ENCODE measurements at regions not wholly inside any gene's neighbourhood (a gene's known extent, or its start where the extent isn't known, plus 50 kb on each side); places are given as distances from the start of the nearest gene placed in this dataset.

GRCh38 chr12:84131076-84131475 lies 781.5 kb downstream of the SLC6A15 start:
- no peak overlapping the region for H4K8ac ChIP-seq (ENCODE audit: extremely low read depth, insufficient read depth, low read length)
- H3K79me2 ChIP-seq (ENCODE audit: control insufficient read depth in 1 of 2, insufficient read depth in 2 of 2, low read length in 2 of 2) = no peaks in the 10 kb centered on the region
- H3K9ac ChIP-seq (replicated peaks in 1 of 4; ENCODE audit: extremely low read depth in 1 of 4, low read depth in 3 of 4, low read length in 3 of 4) = no peak overlapping the region
- H2BK120ac ChIP-seq (replicated peaks; ENCODE audit: low read depth, low read length) = no peak overlapping the region
- FAIRE-seq (no peak), DNase-seq (ENCODE audit: low read depth in 1 of 2, low spot score in 2 of 2) (no peak)
- no peak overlapping the region for H3K4me2 ChIP-seq (ENCODE audit: insufficient read depth in 1 of 2, low read depth in 2 of 2, low read length in 2 of 2)
- no peak overlapping the region for H3K23ac ChIP-seq (ENCODE audit: insufficient read length)
- no peak overlapping the region for H3K14ac ChIP-seq (ENCODE audit: insufficient read length)
- no peak overlapping the region for H2BK20ac ChIP-seq (ENCODE audit: low read length)
- no peak overlapping the region for H4K5ac ChIP-seq (ENCODE audit: insufficient read length, low read depth, low read length)
- no peaks in the 10 kb centered on the region for H3K36me3 ChIP-seq (ENCODE audit: control insufficient read depth in 2 of 4, insufficient read depth in 4 of 4, low read length in 3 of 4)
- CTCF ChIA-PET (ENCODE audit: partially characterized antibody) = no interaction called here
- no peaks in the 10 kb centered on the region for H3K23me2 ChIP-seq (ENCODE audit: low read depth, low read length)
- no peaks in the 10 kb centered on the region for H3K79me1 ChIP-seq (ENCODE audit: low read depth, low read length)
- POLR2A ChIA-PET (ENCODE audit: partially characterized antibody) = no interaction called here
- WGBS, 2 experiments (ENCODE audit: extremely low coverage in 1 of 2, insufficient coverage in 1 of 2, insufficient read length in 1 of 2, insufficient replicate concordance in 2 of 2, low coverage in 1 of 2, low lambda C conversion rate in 2 of 2, missing lambda C conversion rate in 1 of 2) = 89% methylated on average over 2 of the region's 2 CpGs; no CpG with 5 or more reads in 1 of the 2 experiments
- peaks cover 0 to 1% of the 10 kb centered on the region in 2 experiments for H4K20me1 ChIP-seq (replicated peaks in 1 of 2; ENCODE audit: control insufficient read depth in 1 of 2, insufficient read depth in 2 of 2, low read length in 2 of 2)
- no peak overlapping the region for H2BK15ac ChIP-seq (ENCODE audit: low read length)
- H3K56ac ChIP-seq (replicated peaks; ENCODE audit: insufficient read length, low read depth, low read length) = no peak overlapping the region
- H3K9me3 ChIP-seq (ENCODE audit: insufficient read depth in 2 of 2, low read depth in 1 of 2, low read length in 1 of 2) = no peaks in the 10 kb centered on the region; a peak in 1 of 4 replicates
- no peak for TF ChIP-seq POU5F1 (IDR thresholded peaks at IDR 0.05; ENCODE audit: low read depth, low read length)
- TF ChIP-seq CEBPB (IDR thresholded peaks at IDR 0.05; ENCODE audit: low read depth, low read length) = no peak
- TF ChIP-seq BRCA1 (IDR thresholded peaks at IDR 0.05; ENCODE audit: low read depth, low read length) = no peak
- H2AK5ac ChIP-seq (ENCODE audit: low read depth, low read length) = no peak overlapping the region
- no peak overlapping the region for H4K91ac ChIP-seq (replicated peaks; ENCODE audit: insufficient read length, low read length)
- no peak overlapping the region for H3K4ac ChIP-seq (replicated peaks; ENCODE audit: insufficient read length, low read depth, low read length)
- H3K27me3 ChIP-seq (replicated peaks in 1 of 4; ENCODE audit: control insufficient read depth in 3 of 4, extremely low read depth in 1 of 4, insufficient read depth in 3 of 4, low read length in 3 of 4) = no peaks in the 10 kb centered on the region
- H3K18ac ChIP-seq (ENCODE audit: extremely low read depth, low read length) = no peak overlapping the region
- H3K4me1 ChIP-seq (replicated peaks in 1 of 4; ENCODE audit: control insufficient read depth in 3 of 4, insufficient read depth in 4 of 4, low read length in 3 of 4) = no peaks in the 10 kb centered on the region
- H2AFZ ChIP-seq (ENCODE audit: low read length) = no peak overlapping the region
- H3K4me3 ChIP-seq (ENCODE audit: extremely low read depth in 1 of 4, insufficient read depth in 2 of 4, low read depth in 3 of 4, low read length in 4 of 4) = no peak overlapping the region
- H2BK12ac ChIP-seq (ENCODE audit: low read depth, low read length) = no peak overlapping the region
- no peak overlapping the region for H2BK5ac ChIP-seq (ENCODE audit: low read depth, low read length)
- H3K27ac ChIP-seq (ENCODE audit: low read depth, low read length) = no peak overlapping the region

Measured in H1 (cell line).